HCT116 (cell line): ENCODE measurements at regions not wholly inside any gene's neighbourhood (a gene's known extent, or its start where the extent isn't known, plus 50 kb on each side); places are given as distances from the start of the nearest gene placed in this dataset.
"Not testable (repeated sequence)": the region's sequence is repeated elsewhere in the genome, so short reads cannot be mapped to it uniquely, and the experiment has no call there.

Experiments used
- ATAC-seq: fragments of 200-7000 bp; cut with Tn5 transposase; 2 replicates; pipeline ENCODE4 v1.9.1; 2020; ENCODE audit warnings: mild to moderate bottlenecking, moderate library complexity
- BruUV-seq: library from RNA; stranded (reverse); fragments of 400-500 nt; replicated peaks from 2 replicates; lab custom pipeline; 2021; lab: Mats Ljungman, UMichigan
- CTCF ChIA-PET: fragments of 300-600 bp; sonication (Branson Sonifier 250); formaldehyde crosslinking; loops from one replicate; lab custom pipeline; 2021; ENCODE audit warnings: antibody characterized with exemption; lab: Charles Lee
- POLR2A ChIA-PET: fragments of 300-600, 350-600 bp; sonication (Branson Sonifier 250); formaldehyde crosslinking; loops from one replicate; lab custom pipeline; 2021; ENCODE audit warnings: antibody characterized with exemption; lab: Charles Lee
- RAD21 ChIA-PET, 2 experiments: fragments of 300-600 bp; sonication (Branson Sonifier 250); formaldehyde crosslinking; loops; one replicate each; lab custom pipeline; 2023; ENCODE audit warnings: low total read pairs in 2 of 2; ENCODE audit not compliant: uncharacterized antibody in 2 of 2, unreplicated experiment in 2 of 2, low non-redundant PET in 1 of 2; lab: Charles Lee
- DNase-seq: peaks from one replicate; pipeline ENCODE4 v3.0.0-alpha.2; 2010; ENCODE audit warnings: low read depth, low spot score
- H2AFZ ChIP-seq: fragments of 200-600 bp; shearing (Covaris generic), sonication (generic); 2 replicates; pipeline ENCODE4 v1.6.1; 2017; ENCODE audit warnings: low read depth, mixed run types, mixed read lengths, antibody characterized with exemption, low read length; ENCODE audit not compliant: poor library complexity, severe bottlenecking
- H3K27ac ChIP-seq: 2 replicates; pipeline ENCODE4 v1.5.1; 2012; ENCODE audit warnings: low read depth, low read length
- H3K27me3 ChIP-seq: fragments of 200-600 bp; sonication (generic); 2 replicates; pipeline ENCODE4 v1.6.1; 2016; ENCODE audit warnings: mixed run types, low read length, mixed read lengths; ENCODE audit not compliant: insufficient read depth
- H3K36me3 ChIP-seq, 2 experiments: fragments of 200-500 bp in 1 of 2; fragments of 200-600 bp in 1 of 2; sonication (Bioruptor generic) in 1 of 2; sonication (generic) in 1 of 2; 2 replicates each; pipeline versions ENCODE4 v1.5.1 to v1.6.1; 2014 to 2016; ENCODE audit warnings: low read length in 2 of 2, inconsistent platforms in 1 of 2, mixed read lengths in 1 of 2, mixed run types in 1 of 2; ENCODE audit not compliant: insufficient read depth in 2 of 2, control insufficient read depth in 1 of 2
- H3K4me1 ChIP-seq, 2 experiments: fragments of 200-600 bp in 1 of 2; sonication (generic) in 1 of 2; 2 replicates each; pipeline versions ENCODE4 v1.5.1 to v1.6.1; 2012 to 2017; ENCODE audit warnings: low read length in 2 of 2, inconsistent platforms in 1 of 2, mild to moderate bottlenecking in 1 of 2, mixed read lengths in 1 of 2, mixed run types in 1 of 2, moderate library complexity in 1 of 2; ENCODE audit not compliant: insufficient read depth in 2 of 2, control insufficient read depth in 1 of 2
- H3K4me2 ChIP-seq: fragments of 200-600 bp; sonication (generic); 2 replicates; pipeline ENCODE4 v1.6.1; 2017; ENCODE audit warnings: mixed run types, low read length, mixed read lengths
- H3K4me3 ChIP-seq, 2 experiments: fragments of 200-600 bp in 1 of 2; sonication (generic) in 1 of 2; replicated peaks in 1 of 2; 2 replicates each; pipeline ENCODE4 v1.5.1; 2011 to 2016; ENCODE audit warnings: low read length in 2 of 2, control low read depth in 1 of 2, low read depth in 1 of 2, mild to moderate bottlenecking in 1 of 2, mixed read lengths in 1 of 2, mixed run types in 1 of 2
- H3K79me2 ChIP-seq: fragments of 200-600 bp; sonication (generic); 2 replicates; pipeline ENCODE4 v1.6.1; 2017; ENCODE audit warnings: mild to moderate bottlenecking, mixed run types, low read length, moderate library complexity, mixed read lengths; ENCODE audit not compliant: insufficient read depth
- H3K9ac ChIP-seq: fragments of 200-600 bp; sonication (generic); 2 replicates; pipeline ENCODE4 v1.6.1; 2016; ENCODE audit warnings: low read length, mixed read lengths
- H3K9me2 ChIP-seq: fragments of 200-600 bp; sonication (generic), shearing (Covaris generic); 2 replicates; pipeline ENCODE4 v1.6.1; 2017; ENCODE audit warnings: mixed run types, mild to moderate bottlenecking, moderate library complexity; ENCODE audit not compliant: insufficient read depth
- H3K9me3 ChIP-seq, 2 experiments: fragments of 200-500 bp in 1 of 2; fragments of 200-600 bp in 1 of 2; sonication (Bioruptor generic) in 1 of 2; sonication (generic) in 1 of 2; 2 replicates each; pipeline ENCODE4 v1.6.1; 2014 to 2017; ENCODE audit warnings: low read length in 2 of 2, mixed read lengths in 2 of 2, inconsistent platforms in 1 of 2, low read depth in 1 of 2, mild to moderate bottlenecking in 1 of 2, mixed run types in 1 of 2, moderate library complexity in 1 of 2; ENCODE audit not compliant: control insufficient read depth in 1 of 2, insufficient read depth in 1 of 2
- H4K20me1 ChIP-seq: fragments of 200-600 bp; sonication (generic), shearing (Covaris generic); 2 replicates; pipeline ENCODE4 v1.6.1; 2017; ENCODE audit warnings: mixed run types, mild to moderate bottlenecking, moderate library complexity; ENCODE audit not compliant: insufficient read depth
- JUND ChIP-seq: IDR thresholded peaks from 2 replicates; pipeline ENCODE4 v1.6.1; 2012
- MAX ChIP-seq: IDR thresholded peaks from 2 replicates; pipeline ENCODE4 v1.6.1; 2012
- SP1 ChIP-seq: IDR thresholded peaks from 2 replicates; pipeline ENCODE4 v1.6.1; 2012; ENCODE audit warnings: low read depth
- SRF ChIP-seq: IDR thresholded peaks from 2 replicates; pipeline ENCODE4 v1.6.1; 2012; ENCODE audit warnings: low read depth
- intact Hi-C: fragments of 100-400 bp; cut with micrococcal nuclease; formaldehyde crosslinking; loops from 2 replicates; pipeline ENCODE4 v1.10.0; 2022

DNA sequence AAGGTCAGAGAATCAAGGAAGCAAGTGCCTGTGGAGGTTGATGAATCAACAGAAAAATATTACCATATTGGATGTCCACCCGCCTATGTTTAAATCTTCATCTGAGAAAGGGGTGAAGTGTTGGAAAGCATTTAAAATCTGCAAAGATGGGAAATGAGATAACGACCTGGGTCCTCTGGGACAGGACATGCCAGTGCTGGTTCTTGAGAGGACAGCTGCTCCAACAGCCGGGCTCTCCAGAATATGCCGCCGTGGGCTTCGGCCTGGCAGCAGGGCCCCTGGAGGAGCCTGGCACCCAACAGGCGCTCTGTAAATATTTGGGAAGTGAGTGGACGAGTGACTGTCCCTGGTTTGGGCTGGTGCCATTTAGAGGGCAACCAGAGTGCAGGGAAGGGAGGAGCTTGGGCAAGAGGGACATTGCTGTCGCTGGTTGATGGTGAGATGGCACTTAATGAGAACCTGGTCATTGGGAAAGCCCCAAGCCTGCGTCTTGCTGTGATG is 129.9 kb downstream of the KCNA5 start:
- ATAC-seq = peak; percentile 79
- H3K4me1 ChIP-seq = peaks cover 35 to 60% of the 10 kb centered on the region in 2 experiments
- H4K20me1 ChIP-seq = no peaks in the 10 kb centered on the region
- H2AFZ ChIP-seq = no peak overlapping the region
- no peaks in the 10 kb centered on the region for H3K79me2 ChIP-seq
- H3K27ac ChIP-seq = peak overlapping the region; percentile 47; the same call in 1 of the 2 replicates
- CTCF ChIA-PET = interaction anchor here (2.1 kb wide), 1 partner anchor 255 kb away, joined by 5 read pairs; no protein-coding TSS in a partner anchor
- H3K4me2 ChIP-seq = peak overlapping the region; percentile 69
- intact Hi-C loops = loop anchor here (5.0 to 10.0 kb wide), 3 partner anchors 339 to 931 kb away; no protein-coding TSS in a partner anchor
- H3K9me2 ChIP-seq = no peaks in the 10 kb centered on the region
- H3K27me3 ChIP-seq = no peaks in the 10 kb centered on the region
- TF ChIP-seq MAX (no peak), SP1 (peak; percentile 58), SRF (0 out of 2 replicates have a peak, but pooled peaks have one; percentile 18), JUND (peak; percentile 68)
- peaks cover 0 to 2% of the 10 kb centered on the region in 2 experiments; a peak in 1 of 4 replicates for H3K36me3 ChIP-seq
- RAD21 ChIA-PET = interaction anchor here in 1 of 2 experiments (1.1 kb wide), 1 partner anchor 26 kb away, joined by 3 read pairs; no protein-coding TSS in a partner anchor
- H3K9ac ChIP-seq = peak overlapping the region; percentile 50
- peak; percentile 51 for DNase-seq
- POLR2A ChIA-PET = no interaction called here
- peak overlapping the region in 1 of 2 experiments; percentile 31; a peak in 2 of 4 replicates for H3K4me3 ChIP-seq
- H3K9me3 ChIP-seq = no peaks in the 10 kb centered on the region
- no TSS peak for BruUV-seq

DNA sequence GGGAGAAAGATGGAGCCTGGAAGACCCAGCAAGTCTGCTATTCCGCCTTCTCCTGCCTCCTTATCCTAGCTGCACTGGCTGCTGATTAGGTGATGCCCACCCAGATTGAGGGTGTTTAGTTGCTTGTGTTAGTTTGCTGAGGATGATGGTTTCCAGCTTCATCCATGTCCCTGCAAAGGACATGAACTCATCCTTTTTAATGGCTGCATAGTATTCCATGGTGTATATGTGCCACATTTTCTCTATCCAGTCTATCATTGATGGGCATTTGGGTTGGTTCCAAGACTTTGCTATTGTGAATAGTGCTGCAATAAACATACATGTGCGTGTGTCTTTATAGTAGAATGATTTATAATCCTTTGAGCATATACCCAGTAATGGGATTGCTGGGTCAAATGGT is 131.7 kb downstream of the KCNA5 start:
- H3K4me3 ChIP-seq, H3K9ac ChIP-seq, ATAC-seq, H3K9me2 ChIP-seq, POLR2A ChIA-PET, H3K79me2 ChIP-seq, H3K36me3 ChIP-seq, H2AFZ ChIP-seq, CTCF ChIA-PET, RAD21 ChIA-PET, H3K9me3 ChIP-seq, H3K4me2 ChIP-seq, H3K27ac ChIP-seq, BruUV-seq, H3K27me3 ChIP-seq, DNase-seq, H4K20me1 ChIP-seq: not testable (repeated sequence)
- intact Hi-C loops = loop anchor here (10.0 kb wide), 2 partner anchors 629 to 929 kb away; no protein-coding TSS in a partner anchor
- peaks cover 35 to 63% of the 10 kb centered on the region in 2 experiments for H3K4me1 ChIP-seq
